BLaER1 treated with 17β-estradiol and CSF1 and Interleukin-3, amounts not matched to agents 10 nM and 100 nM (cell line): ENCODE measurements at regions not wholly inside any gene's neighbourhood (a gene's known extent, or its start where the extent isn't known, plus 50 kb on each side); places are given as distances from the start of the nearest gene placed in this dataset.
A peak's percentile ranks its signal among the peaks of the same experiment; 100 is the strongest.
"Not testable (repeated sequence)": the region's sequence is repeated elsewhere in the genome, so short reads cannot be mapped to it uniquely, and the experiment has no call there.

Experiments used
- H3K27ac ChIP-seq, 11 experiments: shearing (Covaris generic); formaldehyde crosslinking; 2 replicates each; pipeline ENCODE4 v1.8.1; 2022
- H3K27me3 ChIP-seq, 11 experiments: shearing (Covaris generic); formaldehyde crosslinking; 2 replicates each; pipeline ENCODE4 v1.8.1; 2022
- H3K36me3 ChIP-seq, 11 experiments: shearing (Covaris generic); formaldehyde crosslinking; 2 replicates each; pipeline ENCODE4 v1.8.1; 2022
- H3K4me1 ChIP-seq, 10 experiments: shearing (Covaris generic); formaldehyde crosslinking; 2 replicates each; pipeline ENCODE4 v1.8.1; 2022
- H3K4me2 ChIP-seq, 11 experiments: shearing (Covaris generic); formaldehyde crosslinking; 2 replicates each; pipeline ENCODE4 v1.8.1; 2022
- H3K4me3 ChIP-seq, 10 experiments: shearing (Covaris generic); formaldehyde crosslinking; 2 replicates each; pipeline ENCODE4 v1.8.1; 2022
- H3K9ac ChIP-seq, 11 experiments: shearing (Covaris generic); formaldehyde crosslinking; 2 replicates each; pipeline ENCODE4 v1.8.1; 2022
- H3K9me3 ChIP-seq, 11 experiments: shearing (Covaris generic); formaldehyde crosslinking; replicated peaks in 1 of 11; 2 replicates each; pipeline ENCODE4 v1.8.1; 2022
- H4K20me1 ChIP-seq, 11 experiments: shearing (Covaris generic); formaldehyde crosslinking; 2 replicates each; pipeline ENCODE4 v1.8.1; 2022
- Cebpa-rat ChIP-seq, 11 experiments: shearing (Covaris generic); IDR thresholded peaks; 2 replicates each; pipeline ENCODE4 v1.8.1; 2022

DNA sequence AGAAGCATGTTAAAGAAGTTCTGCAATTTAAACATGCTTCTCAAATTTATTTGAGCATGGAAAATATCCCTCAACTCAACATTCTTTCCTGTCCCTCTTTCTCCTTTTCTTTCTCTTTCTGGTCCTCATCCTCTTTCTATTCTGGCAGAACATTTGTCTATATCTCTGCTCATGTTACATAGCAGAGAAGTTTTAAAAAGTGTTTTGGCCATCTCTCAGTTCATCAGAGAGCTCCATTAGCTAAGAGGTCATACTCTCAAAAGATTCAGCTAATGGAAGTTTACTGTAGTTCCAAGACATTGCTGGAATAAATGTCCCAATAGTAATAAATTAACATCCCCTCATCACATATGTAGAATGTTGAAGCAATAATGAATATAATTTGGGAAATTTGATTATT lies 53.5 kb downstream of the XCL2 start:
- TF ChIP-seq Cebpa-rat (IDR thresholded peaks at IDR 0.05) = no peak
- Histone ChIP-seq H3K9me3 (peaks cover 0 to 10% (median 4%) of the 10 kb centered on the region in 11 experiments; a peak in 7 of 22 replicates), H3K4me1 (peaks cover 0 to 16% (median 4%) of the 10 kb centered on the region in 10 experiments; a peak in 15 of 20 replicates), H3K4me3 (no peak overlapping the region), H3K27me3 (no peaks in the 10 kb centered on the region), H3K36me3 (no peaks in the 10 kb centered on the region), H3K27ac (no peak overlapping the region), H3K9ac (no peak overlapping the region), H4K20me1 (no peaks in the 10 kb centered on the region), H3K4me2 (no peak overlapping the region)

DNA sequence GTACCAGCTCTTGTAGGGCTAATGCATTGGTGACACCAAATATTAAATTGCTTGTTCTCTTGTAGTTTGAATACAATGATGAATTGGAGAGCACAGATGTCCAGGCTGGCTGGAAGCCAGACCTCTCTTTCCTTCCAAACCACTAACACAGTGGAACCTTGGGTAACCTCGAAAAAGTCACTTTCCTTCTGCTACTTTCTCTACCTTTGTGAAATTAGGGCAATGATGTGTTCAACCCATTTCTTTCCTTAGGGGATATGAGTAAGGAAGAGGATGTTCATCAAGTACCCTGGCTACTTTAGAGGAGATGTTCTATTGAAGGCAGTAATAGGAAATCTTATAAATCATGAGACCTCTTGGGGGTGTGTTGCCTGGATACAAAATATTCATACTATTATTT lies 55.7 kb downstream of the XCL2 start:
- H3K36me3 ChIP-seq = no peaks in the 10 kb centered on the region
- peak overlapping the region in 3 of 11 experiments; percentile 11 to 39 (median 26); a peak in 5 of 22 replicates for H3K4me2 ChIP-seq
- no peak overlapping the region for H3K9ac ChIP-seq
- H3K27ac ChIP-seq = no peak overlapping the region
- peaks cover 3 to 23% (median 9%) of the 10 kb centered on the region in 10 experiments; a peak in 16 of 20 replicates for H3K4me1 ChIP-seq
- no peak for TF ChIP-seq Cebpa-rat (IDR thresholded peaks at IDR 0.05)
- H3K9me3 ChIP-seq = peaks cover 0 to 10% (median 4%) of the 10 kb centered on the region in 11 experiments; a peak in 7 of 22 replicates
- H3K27me3 ChIP-seq = no peaks in the 10 kb centered on the region
- no peak overlapping the region for H3K4me3 ChIP-seq
- no peaks in the 10 kb centered on the region for H4K20me1 ChIP-seq

DNA sequence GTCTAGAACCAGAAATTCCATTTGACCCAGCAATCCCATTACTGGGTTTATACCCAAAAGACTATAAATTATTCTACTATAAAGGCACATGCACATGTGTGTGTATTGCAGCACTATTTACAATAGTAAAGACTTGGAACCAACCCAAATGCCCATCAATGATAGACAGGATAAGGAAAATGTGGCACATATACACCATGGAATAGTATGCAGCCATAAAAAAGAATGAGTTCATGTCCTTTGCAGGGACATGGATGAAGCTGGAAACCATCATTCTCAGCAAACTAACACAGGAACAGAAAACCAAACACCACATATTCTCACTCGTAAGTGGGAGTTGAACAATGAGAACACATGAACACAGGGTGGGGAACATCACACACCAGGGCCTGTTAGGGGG lies 57.0 kb downstream of the XCL2 start:
- Histone ChIP-seq H3K4me1 (peaks cover 3 to 23% (median 9%) of the 10 kb centered on the region in 10 experiments; a peak in 16 of 20 replicates), H3K9me3 (peaks cover 0 to 10% (median 4%) of the 10 kb centered on the region in 11 experiments; a peak in 7 of 22 replicates)
- not testable (repeated sequence) for H3K4me3 ChIP-seq, H3K27ac ChIP-seq, H3K9ac ChIP-seq, H3K4me2 ChIP-seq, H3K27me3 ChIP-seq, H4K20me1 ChIP-seq, H3K36me3 ChIP-seq

- H3K4me3 ChIP-seq = no peak overlapping the region
- H3K4me2 ChIP-seq = peak overlapping the region in 8 of 11 experiments; percentile 16 to 64 (median 58); a peak in 9 of 22 replicates
- peaks cover 0 to 10% (median 4%) of the 10 kb centered on the region in 11 experiments; a peak in 7 of 22 replicates for H3K9me3 ChIP-seq
- no peak overlapping the region for H3K27ac ChIP-seq
- no peak for TF ChIP-seq Cebpa-rat (IDR thresholded peaks at IDR 0.05)
- peaks cover 3 to 23% (median 9%) of the 10 kb centered on the region in 10 experiments; a peak in 16 of 20 replicates for H3K4me1 ChIP-seq
- no peaks in the 10 kb centered on the region for H4K20me1 ChIP-seq
- H3K9ac ChIP-seq = no peak overlapping the region; a peak in 1 of 22 replicates
- no peaks in the 10 kb centered on the region for H3K27me3 ChIP-seq
- no peaks in the 10 kb centered on the region for H3K36me3 ChIP-seq
Measured at GRCh38 chr1:168485048-168485447, 58.7 kb downstream of the XCL2 start.

GRCh38 chr1:168484083-168484482 lies 59.7 kb downstream of the XCL2 start:
- no peak overlapping the region for H3K4me3 ChIP-seq
- H4K20me1 ChIP-seq = no peaks in the 10 kb centered on the region
- peaks cover 0 to 10% (median 4%) of the 10 kb centered on the region in 11 experiments; a peak in 7 of 22 replicates for H3K9me3 ChIP-seq
- H3K4me2 ChIP-seq = no peak overlapping the region
- no peaks in the 10 kb centered on the region for H3K36me3 ChIP-seq
- H3K27ac ChIP-seq = no peak overlapping the region
- no peak for TF ChIP-seq Cebpa-rat (IDR thresholded peaks at IDR 0.05)
- no peaks in the 10 kb centered on the region for H3K27me3 ChIP-seq
- H3K9ac ChIP-seq = no peak overlapping the region
- peaks cover 3 to 23% (median 9%) of the 10 kb centered on the region in 10 experiments; a peak in 16 of 20 replicates for H3K4me1 ChIP-seq

GRCh38 chr1:168483539-168483938 lies 60.3 kb downstream of the XCL2 start:
- peak overlapping the region in 1 of 11 experiments; percentile 0; a peak in 1 of 22 replicates for H3K4me2 ChIP-seq
- H4K20me1 ChIP-seq = no peaks in the 10 kb centered on the region
- peaks cover 0 to 10% (median 4%) of the 10 kb centered on the region in 11 experiments; a peak in 7 of 22 replicates for H3K9me3 ChIP-seq
- H3K27ac ChIP-seq = no peak overlapping the region
- no peak for TF ChIP-seq Cebpa-rat (IDR thresholded peaks at IDR 0.05)
- H3K36me3 ChIP-seq = no peaks in the 10 kb centered on the region
- no peaks in the 10 kb centered on the region for H3K27me3 ChIP-seq
- H3K4me1 ChIP-seq = peaks cover 3 to 23% (median 9%) of the 10 kb centered on the region in 10 experiments; a peak in 16 of 20 replicates
- H3K9ac ChIP-seq = no peak overlapping the region
- no peak overlapping the region for H3K4me3 ChIP-seq

- H3K4me1 ChIP-seq = peaks cover 3 to 13% (median 6%) of the 10 kb centered on the region in 10 experiments; a peak in 16 of 20 replicates
- no peaks in the 10 kb centered on the region for H4K20me1 ChIP-seq
- H3K9me3 ChIP-seq = peaks cover 0 to 10% (median 4%) of the 10 kb centered on the region in 11 experiments; a peak in 7 of 22 replicates
- no peaks in the 10 kb centered on the region for H3K27me3 ChIP-seq
- no peaks in the 10 kb centered on the region for H3K36me3 ChIP-seq
- no peak overlapping the region for H3K27ac ChIP-seq
- H3K4me2 ChIP-seq = no peak overlapping the region
- TF ChIP-seq Cebpa-rat (IDR thresholded peaks at IDR 0.05) = no peak
- H3K9ac ChIP-seq = no peak overlapping the region
- H3K4me3 ChIP-seq = no peak overlapping the region
Measured at GRCh38 chr1:168482106-168482505, 61.7 kb downstream of the XCL2 start.

GRCh38 chr1:168481586-168481985 lies 62.2 kb downstream of the XCL2 start:
- no peak for TF ChIP-seq Cebpa-rat (IDR thresholded peaks at IDR 0.05)
- Histone ChIP-seq H3K4me2 (no peak overlapping the region), H3K36me3 (no peaks in the 10 kb centered on the region), H3K27ac (no peak overlapping the region), H3K27me3 (no peaks in the 10 kb centered on the region), H3K4me1 (peaks cover 3 to 13% (median 6%) of the 10 kb centered on the region in 10 experiments; a peak in 16 of 20 replicates), H3K4me3 (no peak overlapping the region), H4K20me1 (no peaks in the 10 kb centered on the region), H3K9ac (no peak overlapping the region), H3K9me3 (peaks cover 0 to 7% (median 1%) of the 10 kb centered on the region in 11 experiments; a peak in 7 of 22 replicates)

DNA sequence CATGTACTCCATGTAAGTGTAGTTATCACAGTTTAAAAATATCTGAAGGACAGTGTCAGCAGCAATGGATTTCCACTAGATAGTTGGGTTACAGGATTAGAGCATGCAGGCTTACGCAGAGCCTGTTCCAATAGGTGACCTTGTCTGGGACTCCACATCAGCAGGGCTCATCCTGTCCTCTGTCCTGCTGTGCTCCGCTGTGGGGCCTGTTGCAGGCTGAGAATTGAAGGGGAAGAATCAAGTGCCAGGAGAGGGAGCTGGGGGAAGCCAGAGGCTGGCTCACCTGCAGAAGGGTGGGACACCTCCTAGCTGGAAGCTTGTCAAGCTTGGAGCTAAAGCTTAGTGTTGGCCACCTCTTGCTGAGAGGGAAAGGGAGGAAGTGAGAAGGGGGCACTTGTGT lies 62.8 kb downstream of the XCL2 start:
- Histone ChIP-seq H3K27ac (no peak overlapping the region), H3K4me1 (peaks cover 3 to 13% (median 6%) of the 10 kb centered on the region in 10 experiments; a peak in 16 of 20 replicates), H3K9me3 (peaks cover 0 to under 1% (median 0%) of the 10 kb centered on the region in 11 experiments; a peak in 1 of 22 replicates), H3K4me2 (no peak overlapping the region), H3K9ac (no peak overlapping the region), H4K20me1 (no peaks in the 10 kb centered on the region), H3K27me3 (no peaks in the 10 kb centered on the region), H3K36me3 (no peaks in the 10 kb centered on the region), H3K4me3 (no peak overlapping the region)
- no peak for TF ChIP-seq Cebpa-rat (IDR thresholded peaks at IDR 0.05)

GRCh38 chr1:168477792-168478191 lies 66.0 kb downstream of the XCL2 start:
- Histone ChIP-seq H3K4me2 (no peak overlapping the region), H3K27me3 (no peaks in the 10 kb centered on the region), H3K36me3 (no peaks in the 10 kb centered on the region), H3K9me3 (peaks cover 10 to 18% (median 14%) of the 10 kb centered on the region in 11 experiments), H3K9ac (no peak overlapping the region), H3K4me3 (no peak overlapping the region), H3K27ac (no peak overlapping the region), H3K4me1 (0 out of 20 replicates have a peak, but pooled peaks cover 0 to under 1% (median 0%) of the 10 kb centered on the region in 10 experiments), H4K20me1 (no peaks in the 10 kb centered on the region)
- no peak for TF ChIP-seq Cebpa-rat (IDR thresholded peaks at IDR 0.05)
